Umbilical cord (tissue), 1 donor: ENCODE measurements at regions not wholly inside any gene's neighbourhood (a gene's known extent, or its start where the extent isn't known, plus 50 kb on each side); places are given as distances from the start of the nearest gene placed in this dataset.

Source experiments
- DNase-seq: peaks from one replicate; pipeline ENCODE4 v3.0.0-alpha.2; 2015; ENCODE audit warnings: low spot score

DNA sequence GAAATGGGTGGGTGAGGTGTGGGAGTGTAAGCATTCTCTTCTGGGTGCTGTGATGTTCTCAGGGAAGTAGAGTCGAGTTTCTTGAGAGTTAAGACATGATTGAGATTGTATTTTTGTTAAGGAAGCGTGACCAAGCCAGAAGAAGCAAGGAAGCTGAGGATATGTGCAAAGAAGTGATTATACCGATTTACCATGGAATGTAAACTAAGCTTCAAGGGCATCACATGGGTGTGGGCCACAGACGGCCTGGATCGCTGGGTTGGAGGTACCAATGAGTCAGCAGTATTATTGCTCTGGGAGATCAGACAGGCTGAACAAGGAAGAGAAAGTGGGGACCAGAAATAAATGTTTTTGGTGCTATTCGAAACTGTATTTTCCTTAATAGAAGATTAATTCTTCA, 184.1 kb upstream of the GMDS start:
- DNase-seq: no peak

DNA sequence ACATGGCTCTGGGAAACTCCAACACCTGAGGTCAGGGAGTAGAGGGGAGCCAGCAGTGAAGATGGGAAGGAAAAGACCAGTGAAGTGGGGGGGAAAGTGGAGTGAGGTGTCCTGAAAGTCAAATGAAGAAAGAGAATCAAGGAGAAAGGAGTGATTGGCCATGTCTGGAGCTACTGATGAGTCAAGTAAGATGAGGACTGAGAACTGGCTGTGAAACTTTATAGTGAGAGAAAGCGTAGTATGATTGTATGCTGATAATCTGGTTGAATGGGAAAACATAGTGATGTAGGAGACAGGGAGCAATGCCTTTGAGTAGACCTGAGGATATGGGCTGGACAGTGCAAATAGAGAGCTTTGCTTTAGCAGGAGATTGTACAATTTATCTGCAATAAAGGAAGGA, 183.6 kb upstream of the GMDS start:
- DNase-seq: no peak

DNA sequence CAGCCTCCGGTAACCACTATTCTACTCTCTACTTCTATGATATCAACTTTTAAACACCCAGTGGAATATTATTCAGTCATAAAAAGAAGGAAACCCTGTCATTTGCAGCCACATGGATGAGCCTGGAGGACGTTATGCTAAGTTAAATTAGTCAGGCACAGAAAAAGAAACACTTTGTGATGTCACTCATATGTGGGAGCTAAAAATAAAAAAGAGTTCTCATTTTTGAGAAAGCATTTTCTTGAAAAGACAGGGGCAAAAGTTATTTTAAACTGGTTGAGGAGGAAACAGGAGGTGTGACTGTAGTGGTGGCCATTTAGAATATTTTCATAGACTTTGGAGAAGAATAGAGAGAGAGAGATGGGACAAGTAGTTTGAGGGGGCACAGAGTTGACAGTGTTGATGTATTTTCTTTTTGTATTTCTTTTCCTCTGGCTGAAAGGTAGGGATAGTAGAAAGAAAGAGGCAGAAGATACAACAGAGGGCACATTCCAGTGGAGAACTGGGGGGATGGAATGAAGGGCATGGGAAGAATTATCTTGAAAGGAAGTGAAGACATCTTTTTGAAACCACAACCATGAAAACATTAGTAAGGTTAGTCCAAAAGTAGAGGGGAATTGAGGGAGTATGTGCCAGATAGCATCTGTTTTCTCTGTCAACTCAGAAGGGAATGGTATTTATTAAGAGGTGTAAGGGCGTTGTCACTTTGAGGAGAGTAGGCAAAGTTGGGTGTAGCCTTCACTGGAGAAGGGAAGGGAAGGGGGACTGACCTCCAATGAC, 181.3 kb upstream of the GMDS start:
- no peak for DNase-seq

DNA sequence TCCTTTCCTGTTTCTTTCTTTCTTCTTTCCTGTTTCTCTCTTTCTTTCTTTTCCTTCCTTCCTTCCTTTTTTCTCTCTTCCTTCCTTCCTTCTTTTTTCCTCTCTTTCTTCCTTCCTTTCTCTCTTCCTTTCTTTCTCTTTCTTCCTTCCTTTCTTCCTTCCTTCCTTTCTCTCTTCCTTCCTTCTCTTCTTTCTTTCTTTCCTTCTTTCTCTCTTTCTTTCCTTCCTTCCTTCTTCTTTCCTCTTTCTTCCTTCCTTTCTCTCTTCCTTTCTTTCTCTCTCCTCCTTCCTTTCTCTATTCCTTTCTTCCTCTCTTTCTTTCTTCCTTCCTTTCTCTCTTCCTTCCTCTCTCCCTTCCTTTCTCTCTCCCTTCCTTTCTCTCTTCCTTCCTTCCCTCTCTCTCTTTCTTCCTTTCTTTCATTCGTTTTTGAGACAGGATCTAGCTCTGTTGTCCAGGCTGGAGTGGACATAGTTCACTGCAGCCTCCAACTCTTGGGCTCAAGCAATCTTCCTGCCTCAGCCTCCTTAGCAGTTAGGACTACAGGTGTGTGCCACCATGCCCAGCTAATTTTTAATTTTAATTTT, 170.8 kb upstream of the GMDS start:
- no peak for DNase-seq

DNA sequence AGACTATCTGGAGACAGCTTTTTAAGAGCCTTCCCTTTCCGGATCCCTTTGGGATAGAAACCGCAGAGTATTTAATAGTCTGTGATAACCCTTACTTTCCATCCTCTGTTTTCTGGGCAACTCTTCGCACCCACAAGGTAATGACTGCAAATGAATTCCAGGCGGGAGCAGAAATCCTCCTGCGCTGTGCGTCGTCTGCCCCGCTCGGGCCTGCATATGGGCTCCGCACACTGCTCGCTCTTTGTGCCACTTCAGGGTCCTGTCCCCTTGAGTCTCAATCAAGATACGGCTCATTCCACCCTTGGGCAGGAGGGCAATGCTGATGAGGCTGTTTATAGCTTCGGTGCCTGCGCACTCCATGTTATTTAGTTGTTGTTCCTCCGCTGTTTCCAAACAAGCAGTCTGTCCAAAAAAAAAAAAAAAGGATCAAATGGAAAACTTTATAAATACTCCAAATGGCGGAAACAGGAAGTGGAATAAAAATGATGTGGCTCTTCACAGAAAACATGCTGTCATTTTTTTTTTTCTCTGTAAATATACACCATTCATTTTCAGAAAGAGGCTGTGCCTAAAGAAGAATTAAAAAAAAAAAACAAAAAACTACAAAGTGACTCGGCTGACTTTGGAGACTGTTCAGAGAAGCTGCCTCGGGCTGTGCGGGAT, 169.6 kb upstream of the GMDS start:
- DNase-seq: no peak

DNA sequence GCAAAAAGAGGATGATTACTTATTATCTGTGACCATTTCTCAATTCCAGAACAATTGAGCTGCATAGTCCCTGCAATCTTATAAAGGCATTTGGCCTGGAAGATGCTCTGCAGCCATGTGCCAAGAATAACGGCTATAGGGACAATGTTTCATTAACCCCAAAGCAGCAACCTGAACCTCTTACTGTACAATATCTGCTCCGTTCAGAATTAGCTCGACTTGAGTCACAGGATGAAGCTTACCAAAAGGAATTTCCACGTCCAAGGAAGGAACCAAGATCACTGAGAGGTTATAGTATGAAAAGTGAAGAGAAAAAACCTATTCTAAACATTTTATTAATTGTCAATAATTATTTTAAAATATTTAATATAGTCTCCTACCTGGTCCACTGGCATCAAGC, 167.3 kb upstream of the GMDS start:
- no peak for DNase-seq

DNA sequence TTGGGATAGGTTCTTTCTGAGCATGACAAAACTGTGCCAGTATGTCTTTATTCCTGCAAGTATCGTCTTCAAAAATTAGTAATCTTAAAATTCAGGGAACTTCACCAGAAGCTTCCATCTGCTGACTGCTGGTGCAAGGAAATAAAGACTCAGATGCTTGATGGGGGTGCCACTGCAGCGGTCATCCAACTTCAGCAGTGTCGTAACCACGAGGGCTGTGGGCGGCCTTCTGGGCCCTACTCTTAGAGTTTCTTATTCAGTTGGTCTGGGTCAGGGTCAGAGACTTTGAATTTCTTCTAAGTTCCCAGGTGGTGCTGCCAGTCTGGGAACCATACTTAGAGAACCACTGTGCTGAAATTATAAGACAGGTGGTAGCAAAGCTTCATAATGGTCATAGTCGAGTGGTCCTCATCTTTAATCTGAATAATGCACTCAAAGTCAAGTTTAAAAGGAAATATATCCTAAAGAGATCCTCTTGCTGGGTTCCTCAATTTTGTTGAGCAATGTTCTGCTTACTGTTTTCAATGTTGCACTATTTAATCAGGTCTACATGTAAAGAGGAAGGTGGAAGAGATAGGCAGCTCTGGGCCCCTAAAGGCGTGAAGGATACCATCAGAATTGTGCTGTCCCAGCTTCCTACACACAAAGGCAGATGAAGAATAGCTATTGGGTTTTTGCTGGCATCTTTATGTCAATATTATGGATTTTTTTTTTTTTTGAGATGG, 165.4 kb upstream of the GMDS start:
- no peak for DNase-seq

DNA sequence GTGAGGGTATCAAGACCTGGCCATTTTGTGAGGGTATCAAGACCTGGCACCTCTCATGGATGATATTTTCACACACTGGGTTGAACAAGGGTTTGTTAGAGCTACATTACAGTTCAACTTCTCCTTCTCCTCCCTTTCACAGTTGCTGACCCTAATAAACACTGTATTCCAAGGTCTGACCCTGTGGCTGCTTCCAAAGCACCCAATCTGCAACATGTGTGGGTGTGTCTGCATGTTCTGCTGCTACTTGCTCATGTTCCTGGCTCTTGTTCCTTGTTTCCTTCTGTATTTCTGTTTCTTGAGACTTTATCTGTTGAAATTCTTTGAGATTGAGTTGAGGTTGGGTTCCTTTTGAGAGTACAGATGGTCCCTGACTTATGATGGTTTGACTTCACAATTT, 162.1 kb upstream of the GMDS start:
- no peak for DNase-seq

DNA sequence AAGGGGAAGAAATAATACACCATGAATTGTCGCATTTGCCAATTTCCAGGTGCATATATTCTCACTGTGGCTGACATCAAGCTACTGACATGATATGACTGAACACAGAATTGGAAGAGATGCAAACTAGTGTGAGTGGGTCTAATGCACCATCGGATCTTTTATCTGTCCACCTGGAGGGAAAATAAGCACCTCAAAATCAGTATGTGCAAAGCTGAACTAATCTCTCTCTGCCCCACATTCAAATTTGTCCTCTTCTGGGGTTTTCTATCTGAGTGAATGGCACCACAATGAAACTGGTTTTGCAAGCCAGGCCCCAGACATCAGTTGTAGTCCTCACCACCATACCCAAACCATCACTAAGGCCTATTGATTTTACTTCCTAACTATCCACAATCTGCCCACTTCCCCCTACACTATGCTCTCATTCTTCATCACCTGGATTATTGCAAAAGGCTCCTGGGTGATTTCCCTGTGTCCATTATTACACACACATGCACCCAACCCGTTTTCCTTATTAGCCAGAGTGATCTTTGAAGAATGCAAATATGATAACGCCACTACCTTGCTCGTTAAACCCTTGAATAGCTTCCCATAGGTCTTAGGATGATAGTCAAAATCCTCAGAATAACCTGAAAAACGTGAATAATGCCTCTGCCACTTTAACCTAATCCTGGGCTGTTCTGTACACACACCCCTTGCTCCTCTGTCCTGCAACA, 159.0 kb upstream of the GMDS start:
- DNase-seq: no peak

DNA sequence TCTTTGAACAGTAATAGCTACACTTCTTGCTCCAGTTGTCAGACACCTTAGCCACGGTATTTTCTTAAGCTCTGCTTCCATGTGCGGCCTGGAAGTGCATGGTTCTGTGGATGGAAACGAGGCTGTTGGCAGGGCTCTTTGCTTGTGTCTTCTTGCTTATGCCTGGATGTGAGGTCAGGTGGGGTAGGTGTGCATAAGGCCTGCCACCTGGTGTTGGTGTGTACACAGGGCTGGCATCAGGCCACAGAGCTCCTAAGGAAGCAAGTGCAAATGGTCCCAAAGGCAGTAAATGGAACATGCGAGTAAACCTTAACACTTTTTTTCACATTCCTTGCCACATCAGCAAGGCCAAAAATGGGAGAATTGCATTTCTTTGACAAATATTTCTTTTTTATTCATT, 158.1 kb upstream of the GMDS start:
- DNase-seq: no peak

DNA sequence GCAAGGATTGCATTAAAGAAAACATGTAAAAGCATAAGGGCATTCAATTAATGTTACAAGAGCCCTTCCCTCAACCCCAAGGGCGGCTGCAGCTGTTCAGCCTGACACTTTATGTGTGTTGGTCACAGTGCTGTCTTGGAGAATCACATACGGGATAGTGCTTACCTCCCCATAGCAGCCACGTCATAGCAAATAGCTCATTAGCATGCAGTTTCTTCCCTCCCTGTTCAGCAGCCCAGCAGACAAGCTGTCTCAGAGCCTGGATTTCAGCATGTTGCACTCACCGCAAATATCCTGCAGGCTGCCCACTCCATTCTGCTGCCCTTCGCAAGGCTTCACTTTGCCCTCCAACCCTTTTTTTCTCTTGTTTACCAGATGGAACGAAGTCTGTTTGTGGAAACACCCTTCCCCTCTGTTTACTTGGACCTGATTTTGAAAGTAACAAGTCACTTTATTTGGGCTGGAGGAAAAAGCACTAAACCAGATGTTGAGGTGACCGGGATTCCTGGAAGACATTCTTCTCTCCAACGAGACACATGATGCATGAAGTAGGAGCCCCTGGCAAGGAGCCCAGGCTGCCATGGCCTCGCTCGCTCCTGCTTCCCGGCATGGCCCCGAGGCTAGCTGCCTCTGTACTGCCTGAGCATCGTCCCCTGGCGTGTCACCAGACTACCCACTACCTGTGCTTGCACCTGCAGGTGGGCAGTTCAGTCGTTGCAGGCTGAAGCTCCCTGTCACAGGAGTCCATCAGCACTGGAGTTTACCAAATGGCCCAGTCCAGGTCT, 151.6 kb upstream of the GMDS start:
- DNase-seq: no peak

DNA sequence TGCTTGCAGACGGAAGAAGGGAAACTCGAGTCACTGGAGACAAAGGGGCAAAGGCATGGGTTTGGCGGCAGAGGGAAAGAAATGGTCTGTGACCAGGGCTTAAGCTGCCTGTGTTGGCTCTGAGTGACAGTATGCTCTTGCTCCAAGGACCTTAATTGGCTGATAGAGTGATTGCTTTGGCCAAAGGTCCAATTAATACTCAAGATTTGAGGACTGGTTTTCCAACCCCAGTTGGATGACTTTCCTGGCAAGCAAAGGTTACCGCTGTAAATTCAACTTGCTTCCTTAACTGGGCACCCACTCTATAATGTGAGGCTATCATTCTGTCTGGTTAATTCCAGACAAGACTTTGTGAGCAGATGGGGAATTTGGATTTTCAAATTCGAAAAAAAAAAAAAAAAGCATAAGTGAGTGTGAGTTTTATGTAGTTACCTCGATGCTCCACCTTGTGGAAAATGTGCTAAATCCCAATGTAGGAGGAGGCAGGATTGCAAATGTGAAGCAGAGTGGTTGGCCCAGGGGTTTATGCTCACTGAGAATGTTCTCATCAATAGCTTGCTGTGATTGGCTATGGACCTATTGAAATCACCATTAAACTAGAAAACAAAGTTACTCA, 150.7 kb upstream of the GMDS start:
- DNase-seq: no peak

DNA sequence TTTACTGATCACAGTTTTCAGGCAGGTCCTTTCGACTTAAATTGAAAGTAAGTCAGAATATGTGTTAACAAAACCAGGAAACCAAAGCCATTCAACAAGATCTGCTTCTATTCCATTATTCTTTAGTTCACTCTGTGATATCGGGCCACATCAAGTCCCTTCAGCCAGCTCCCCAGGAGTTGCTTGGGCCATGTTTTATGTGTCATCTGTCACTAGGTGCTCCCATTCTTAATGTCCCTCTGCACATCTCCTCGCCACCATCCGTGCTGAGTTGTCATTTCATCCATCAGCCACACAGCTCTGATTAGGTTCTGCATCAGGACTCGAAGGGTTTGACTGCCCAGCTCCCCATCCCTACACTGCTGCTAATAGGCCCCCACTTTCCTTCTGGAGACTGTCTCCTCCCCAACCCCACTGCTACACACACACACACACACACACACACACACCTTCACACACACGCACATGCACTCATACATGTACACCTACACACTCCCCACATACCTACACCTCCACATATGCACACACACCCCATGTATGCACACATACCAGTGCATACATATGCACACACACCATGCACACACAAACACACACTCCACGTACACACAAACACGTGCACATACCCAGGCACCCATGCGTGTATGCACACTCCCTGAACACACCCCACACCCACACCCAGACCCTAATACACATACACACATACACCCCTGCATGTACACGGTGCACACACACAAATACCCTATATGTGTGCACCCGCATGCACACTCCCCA, 143.3 kb upstream of the GMDS start:
- no peak for DNase-seq

DNA sequence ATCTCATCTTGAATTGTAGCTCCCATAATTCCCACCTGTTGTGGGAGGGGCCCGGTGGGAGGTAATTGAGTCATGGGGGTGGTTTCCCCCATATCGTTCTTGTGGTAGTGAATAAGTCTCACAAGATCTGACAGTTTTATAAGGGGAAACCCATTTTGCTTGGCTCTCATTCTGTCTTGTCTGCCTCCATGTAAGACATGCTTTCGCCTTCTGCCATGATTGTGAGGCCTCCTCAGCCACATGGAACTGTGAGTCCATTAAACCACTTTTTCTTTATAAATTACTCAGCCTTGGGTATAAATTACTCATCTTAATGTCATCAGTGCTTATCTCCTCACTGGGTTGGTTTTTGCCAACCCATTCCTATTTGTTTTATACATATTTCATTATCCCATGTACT, 142.0 kb upstream of the GMDS start:
- DNase-seq: no peak

DNA sequence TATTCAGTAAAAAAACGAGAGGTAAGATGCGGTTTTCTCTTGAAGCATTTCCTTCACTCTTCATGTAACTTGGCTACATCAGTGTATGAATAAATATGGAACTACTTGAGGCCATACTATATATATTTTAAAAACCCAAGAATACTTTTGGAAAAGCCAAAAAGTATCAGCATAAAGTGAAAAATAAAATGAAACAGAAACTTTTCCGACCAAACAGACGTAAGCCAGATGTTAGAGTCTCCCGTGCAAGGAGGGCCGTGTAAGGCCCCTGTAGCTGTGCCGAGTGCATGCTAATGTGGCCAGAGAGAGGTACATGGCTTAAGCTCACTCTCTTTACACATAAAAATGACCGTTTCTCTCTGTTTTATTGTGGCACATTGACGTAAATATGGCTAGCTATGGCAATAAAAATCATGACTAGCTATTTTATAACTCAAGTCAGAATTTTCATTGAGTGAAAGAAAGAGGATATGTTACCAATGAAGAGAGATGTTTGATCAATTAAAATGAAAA, 140.1 kb upstream of the GMDS start:
- DNase-seq: no peak

DNA sequence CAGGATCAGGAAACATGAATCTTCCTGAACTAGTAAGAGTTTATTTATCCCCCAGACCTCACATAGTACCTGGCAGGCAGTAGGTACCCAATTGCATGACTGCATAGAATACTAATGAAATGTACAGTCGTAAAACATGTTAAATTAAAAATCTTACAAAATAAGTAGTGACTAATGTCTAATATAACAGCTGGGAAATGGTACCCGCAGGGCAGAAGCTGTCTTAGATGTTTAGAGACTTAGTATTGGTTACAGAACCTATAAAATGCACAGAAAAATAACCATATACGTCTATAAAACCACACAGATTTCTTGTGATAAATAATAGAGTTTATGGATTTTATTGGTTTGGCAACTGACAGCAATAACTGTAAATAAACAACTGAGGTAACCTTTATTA, 139.1 kb upstream of the GMDS start:
- DNase-seq: no peak

DNA sequence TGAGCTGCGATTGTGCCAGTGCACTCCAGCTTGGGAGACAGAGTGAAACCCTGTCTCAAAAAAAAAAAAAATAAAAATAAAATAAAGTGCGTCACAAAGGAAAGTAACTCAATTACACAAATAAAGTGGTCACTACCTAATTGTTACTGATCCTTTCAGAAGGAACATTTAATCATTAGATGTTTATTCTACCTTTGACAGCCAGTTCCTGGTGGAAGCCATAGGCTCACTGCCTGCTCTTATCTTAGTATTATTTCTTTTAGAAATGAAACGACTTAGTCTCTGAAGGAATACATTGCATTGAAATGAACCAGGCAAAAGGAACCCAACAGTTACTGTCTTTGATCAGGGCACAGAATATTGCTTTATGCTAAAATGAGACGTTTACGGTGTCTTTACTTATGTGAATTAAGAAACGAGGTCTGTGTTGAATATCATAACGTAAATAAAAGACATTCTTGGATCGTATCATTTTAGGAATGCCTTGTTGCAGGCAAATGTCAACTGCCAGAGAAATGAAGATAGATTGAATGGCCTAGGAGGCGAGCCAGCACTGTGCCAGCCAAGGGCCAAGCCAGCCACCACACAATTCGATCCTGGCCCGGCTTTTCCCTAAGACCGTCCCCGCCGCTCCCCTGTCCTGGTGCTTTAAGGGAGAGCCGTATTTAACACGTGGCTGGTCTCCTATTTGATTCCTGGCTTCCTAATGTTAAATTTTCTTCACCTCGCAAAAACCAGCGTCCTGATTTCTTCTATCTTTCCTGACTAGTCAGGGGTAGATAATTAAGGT, 136.7 kb upstream of the GMDS start:
- DNase-seq: no peak

DNA sequence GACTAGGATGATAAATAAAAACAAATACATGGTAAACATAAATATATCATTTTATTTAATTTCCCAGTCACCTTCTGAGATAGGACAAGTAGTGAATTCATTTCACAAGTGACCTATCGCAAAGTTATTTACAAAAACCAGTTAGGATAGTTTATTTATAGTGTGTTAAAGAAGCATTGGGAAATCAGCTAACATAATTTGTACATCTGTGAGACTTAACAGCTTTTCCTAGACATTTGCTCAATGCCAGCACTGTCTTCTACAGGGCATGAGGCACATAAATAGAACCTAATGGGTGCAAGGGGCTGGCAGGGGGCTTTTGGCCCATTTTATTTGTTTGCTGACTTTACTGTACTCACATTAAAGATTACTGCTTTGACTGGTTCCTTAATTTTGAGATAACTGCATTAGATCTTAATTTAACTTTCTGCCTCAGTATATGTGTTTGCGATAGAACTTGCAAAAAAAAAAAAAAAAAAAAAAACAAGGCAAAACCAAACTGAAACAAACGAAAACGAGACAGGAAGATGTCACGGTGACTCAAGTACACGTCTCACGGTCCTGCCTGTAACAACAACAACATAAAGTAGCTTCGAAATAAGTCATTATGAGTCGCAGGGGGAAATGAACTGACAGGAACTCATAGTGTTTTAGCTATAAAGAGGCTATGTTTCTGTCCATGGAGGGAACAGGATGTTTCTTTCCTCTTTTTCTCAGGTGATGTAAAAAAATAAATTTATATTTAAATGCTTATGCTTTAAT, 133.7 kb upstream of the GMDS start:
- DNase-seq: no peak
